ENCODE measurements at regions not wholly inside any gene's neighbourhood (a gene's known extent, or its start where the extent isn't known, plus 50 kb on each side); places are given as distances from the start of the nearest gene placed in this dataset.

DNA sequence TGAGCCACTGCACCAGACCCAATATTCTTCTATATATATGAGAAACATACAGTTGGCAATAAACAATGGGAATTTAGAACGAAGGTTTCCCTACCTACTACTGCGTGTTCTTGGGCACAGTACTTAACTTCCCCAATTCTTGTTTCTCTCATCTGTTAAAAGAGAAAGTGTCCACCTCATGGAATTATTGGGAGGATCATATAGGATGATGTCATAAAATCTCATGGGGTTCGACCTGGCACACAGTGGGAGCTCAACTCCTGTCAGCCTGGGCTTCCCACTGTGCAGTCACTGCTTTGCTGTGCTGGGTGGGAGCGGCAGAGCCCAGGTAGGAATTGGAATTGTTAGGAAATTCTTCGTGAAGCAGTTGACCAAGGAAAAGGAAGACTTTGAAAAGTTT is 203.3 kb downstream of the SH3BP4 start:
- H3K4me3 ChIP-seq (ENCODE audit: low read depth, low read length) = no peak overlapping the region
- TF ChIP-seq, protein P1, sequence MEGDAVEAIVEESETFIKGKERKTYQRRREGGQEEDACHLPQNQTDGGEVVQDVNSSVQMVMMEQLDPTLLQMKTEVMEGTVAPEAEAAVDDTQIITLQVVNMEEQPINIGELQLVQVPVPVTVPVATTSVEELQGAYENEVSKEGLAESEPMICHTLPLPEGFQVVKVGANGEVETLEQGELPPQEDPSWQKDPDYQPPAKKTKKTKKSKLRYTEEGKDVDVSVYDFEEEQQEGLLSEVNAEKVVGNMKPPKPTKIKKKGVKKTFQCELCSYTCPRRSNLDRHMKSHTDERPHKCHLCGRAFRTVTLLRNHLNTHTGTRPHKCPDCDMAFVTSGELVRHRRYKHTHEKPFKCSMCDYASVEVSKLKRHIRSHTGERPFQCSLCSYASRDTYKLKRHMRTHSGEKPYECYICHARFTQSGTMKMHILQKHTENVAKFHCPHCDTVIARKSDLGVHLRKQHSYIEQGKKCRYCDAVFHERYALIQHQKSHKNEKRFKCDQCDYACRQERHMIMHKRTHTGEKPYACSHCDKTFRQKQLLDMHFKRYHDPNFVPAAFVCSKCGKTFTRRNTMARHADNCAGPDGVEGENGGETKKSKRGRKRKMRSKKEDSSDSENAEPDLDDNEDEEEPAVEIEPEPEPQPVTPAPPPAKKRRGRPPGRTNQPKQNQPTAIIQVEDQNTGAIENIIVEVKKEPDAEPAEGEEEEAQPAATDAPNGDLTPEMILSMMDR (IDR thresholded peaks at IDR 0.05; ENCODE audit: control insufficient read depth, extremely low read depth, insufficient read depth) = no peak
- no peak for DNase-seq (ENCODE audit: low read depth)

DNA sequence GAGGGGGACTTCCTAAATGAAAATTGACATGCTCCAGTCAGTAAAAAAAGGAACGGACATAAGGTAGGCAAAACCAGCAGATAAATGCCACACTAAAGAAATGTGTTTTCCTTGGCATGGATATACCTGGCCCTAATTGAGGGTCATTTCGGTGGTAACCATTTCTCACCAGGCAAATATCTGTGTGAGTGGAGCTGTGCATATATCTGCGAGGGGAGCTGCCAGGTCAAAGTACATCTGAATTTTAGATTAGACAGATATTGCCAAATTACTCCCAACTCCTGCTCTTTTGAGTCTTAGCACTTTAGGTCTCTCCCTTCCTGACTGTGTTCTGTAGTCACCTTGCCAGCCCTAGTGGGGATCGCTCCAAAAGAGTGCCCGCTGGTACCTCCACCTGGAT is 204.2 kb downstream of the SH3BP4 start:
- TF ChIP-seq, protein P1 (IDR thresholded peaks at IDR 0.05; ENCODE audit: control insufficient read depth, extremely low read depth, insufficient read depth) = no peak
- no peak overlapping the region for H3K4me3 ChIP-seq (ENCODE audit: low read depth, low read length)
- DNase-seq (ENCODE audit: low read depth) = no peak

DNA sequence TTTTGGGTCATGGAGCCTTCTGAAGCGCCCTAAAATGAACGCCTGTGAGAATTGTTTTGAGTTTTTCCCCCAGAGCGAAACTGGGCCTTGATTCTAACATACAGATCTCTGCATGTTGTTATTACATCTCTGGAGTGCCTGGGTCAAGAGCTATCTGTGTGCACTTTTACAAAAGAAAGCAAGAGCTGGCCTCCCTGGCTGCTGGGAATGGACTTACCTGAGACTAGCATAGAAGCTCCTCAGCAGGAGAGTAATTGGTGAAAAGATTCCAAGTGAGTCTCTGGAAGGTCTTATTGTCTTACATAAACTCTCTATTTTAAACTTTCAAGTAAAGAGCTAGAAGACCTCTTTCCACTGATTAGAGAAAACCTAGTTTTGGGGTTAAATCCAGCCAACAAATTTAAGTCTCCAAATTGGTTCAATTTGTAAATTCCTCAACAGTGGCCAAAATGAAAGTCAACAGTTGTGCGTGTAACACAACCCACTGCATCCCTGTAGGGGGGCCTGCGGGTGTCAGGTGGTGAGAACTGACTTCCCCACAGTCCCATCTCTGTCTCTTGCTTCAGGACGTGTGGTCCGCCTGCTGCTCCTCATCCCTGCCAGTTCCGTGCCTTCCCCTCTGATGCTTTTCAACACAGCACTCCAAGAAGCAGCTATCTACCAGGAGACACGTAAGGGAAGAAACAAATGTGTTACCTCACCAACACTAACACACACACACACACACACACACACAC is 206.1 kb downstream of the SH3BP4 start:
- TF ChIP-seq, protein P1 (IDR thresholded peaks at IDR 0.05; ENCODE audit: control insufficient read depth, extremely low read depth, insufficient read depth) = no peak
- DNase-seq (ENCODE audit: low read depth) = no peak
- no peak overlapping the region for H3K4me3 ChIP-seq (ENCODE audit: low read depth, low read length)

DNA sequence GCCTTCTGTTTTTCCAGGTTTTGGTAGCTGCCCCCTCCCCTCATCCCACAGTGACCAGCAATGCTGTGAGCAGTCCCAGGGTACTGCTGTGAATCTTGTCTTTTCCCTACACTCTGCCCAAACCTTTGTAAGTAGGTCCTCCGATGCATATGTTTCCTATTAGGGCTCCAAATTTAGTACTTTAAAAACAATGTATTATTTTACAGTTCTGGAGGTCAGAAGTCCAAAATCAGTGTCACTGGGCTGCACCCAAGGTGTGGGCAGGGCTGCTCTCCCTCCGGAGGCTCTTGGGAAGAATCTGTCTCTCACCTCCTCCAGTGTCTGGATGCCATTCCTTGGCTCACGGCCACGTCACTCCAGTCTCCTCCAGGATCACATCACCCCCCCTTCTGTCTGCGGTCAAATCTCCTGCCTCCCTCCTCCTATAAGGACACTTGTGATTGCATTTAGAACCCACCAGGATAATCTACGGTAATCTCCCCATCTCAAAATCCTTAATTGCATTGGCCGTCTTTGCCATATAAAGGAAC is 208.5 kb downstream of the SH3BP4 start:
- no peak for DNase-seq (ENCODE audit: low read depth)
- no peak overlapping the region for H3K4me3 ChIP-seq (ENCODE audit: low read depth, low read length)
- TF ChIP-seq, protein P1 (IDR thresholded peaks at IDR 0.05; ENCODE audit: control insufficient read depth, extremely low read depth, insufficient read depth) = no peak

DNA sequence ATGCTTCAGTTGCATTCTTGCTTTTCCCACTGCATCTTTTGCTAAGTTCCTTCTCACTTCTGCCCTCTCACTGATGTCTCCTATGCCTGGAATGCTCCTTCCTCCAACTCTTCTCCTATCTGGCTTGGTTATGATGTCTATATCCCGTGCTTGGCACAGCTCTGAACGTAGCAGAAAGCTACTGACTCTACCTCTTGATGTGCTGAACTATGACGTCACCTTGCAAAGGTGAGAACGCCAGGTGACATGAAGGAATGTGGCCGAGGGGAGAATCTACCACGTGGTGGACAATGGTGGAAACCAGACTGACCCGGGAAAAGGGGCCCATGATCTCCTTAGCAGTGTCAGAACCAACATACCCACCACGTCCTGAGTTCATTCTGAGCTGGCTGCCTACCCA is 209.7 kb downstream of the SH3BP4 start:
- H3K4me3 ChIP-seq (ENCODE audit: low read depth, low read length) = no peak overlapping the region
- TF ChIP-seq, protein P1 (IDR thresholded peaks at IDR 0.05; ENCODE audit: control insufficient read depth, extremely low read depth, insufficient read depth) = no peak
- no peak for DNase-seq (ENCODE audit: low read depth)

DNA sequence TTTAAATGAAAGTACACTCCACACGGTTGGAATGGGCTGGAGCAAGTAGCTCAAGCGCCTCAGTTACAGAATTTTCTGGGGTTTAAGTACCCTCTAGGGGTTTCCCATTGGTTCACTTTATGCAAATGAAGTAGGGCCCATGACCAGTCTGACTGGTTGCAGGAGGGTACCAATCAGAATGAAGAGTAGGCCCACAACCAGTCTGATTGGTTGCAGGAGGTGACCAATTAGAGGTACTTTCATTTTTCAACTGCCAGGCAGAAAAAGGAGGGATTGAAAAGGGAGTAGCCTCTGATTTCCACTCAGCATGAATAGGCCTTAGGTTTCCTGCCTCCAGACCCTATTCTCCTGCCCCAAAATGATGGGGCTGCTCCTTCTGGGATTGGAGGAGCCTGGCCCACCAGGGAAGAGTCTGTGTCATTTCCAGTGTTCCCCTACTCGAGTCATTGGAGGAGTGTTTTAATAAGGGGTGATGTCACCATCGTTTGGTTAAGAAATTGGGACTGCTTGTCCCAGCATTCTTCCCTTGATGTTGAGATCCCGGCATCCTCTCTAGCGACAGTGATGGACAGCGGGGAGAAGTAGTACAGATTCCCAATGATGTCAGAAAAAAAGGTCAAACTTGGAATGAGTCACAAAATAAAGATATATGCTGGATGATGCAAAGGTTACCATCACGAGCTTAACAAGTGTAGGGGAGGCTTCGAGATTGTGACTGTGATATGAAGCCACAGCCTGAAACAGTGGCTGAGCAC is 210.4 kb downstream of the SH3BP4 start:
- no peak overlapping the region for H3K4me3 ChIP-seq (ENCODE audit: low read depth, low read length)
- no peak for DNase-seq (ENCODE audit: low read depth)
- TF ChIP-seq, protein P1 (IDR thresholded peaks at IDR 0.05; ENCODE audit: control insufficient read depth, extremely low read depth, insufficient read depth) = no peak

Data from LNCaP clone FGC (cell line).